ENCODE measurements at regions not wholly inside any gene's neighbourhood (a gene's known extent, or its start where the extent isn't known, plus 50 kb on each side); places are given as distances from the start of the nearest gene placed in this dataset.

DNA sequence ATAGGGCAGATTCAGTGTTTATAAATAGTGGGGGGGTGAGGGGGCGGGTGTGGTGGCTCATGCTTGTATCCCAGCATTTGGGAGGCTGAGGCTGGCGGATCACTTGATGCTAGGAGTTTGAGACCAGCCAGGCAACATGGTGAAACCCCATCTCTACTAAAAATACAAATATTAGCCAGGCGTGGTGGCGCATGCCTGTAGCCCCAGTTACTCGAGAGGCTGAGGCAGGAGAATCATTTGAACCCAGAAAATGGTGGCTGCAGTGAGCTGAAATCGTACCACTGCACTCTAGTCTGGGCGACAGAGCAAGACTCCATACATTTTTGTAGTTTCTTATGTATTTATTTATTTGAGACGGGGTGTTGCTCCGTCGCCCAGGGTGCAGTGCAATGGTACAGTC lies 109.0 kb upstream of the ZNF217 start:
- TF ChIP-seq EZH2 (IDR thresholded peaks at IDR 0.05; ENCODE audit: insufficient read depth, poor library complexity, severe bottlenecking) (no peak), EZH2phosphoT487 (IDR thresholded peaks at IDR 0.05; ENCODE audit: insufficient read depth, low read depth) (no peak)
